ENCODE measurements at regions not wholly inside any gene's neighbourhood (a gene's known extent, or its start where the extent isn't known, plus 50 kb on each side); places are given as distances from the start of the nearest gene placed in this dataset.

DNA sequence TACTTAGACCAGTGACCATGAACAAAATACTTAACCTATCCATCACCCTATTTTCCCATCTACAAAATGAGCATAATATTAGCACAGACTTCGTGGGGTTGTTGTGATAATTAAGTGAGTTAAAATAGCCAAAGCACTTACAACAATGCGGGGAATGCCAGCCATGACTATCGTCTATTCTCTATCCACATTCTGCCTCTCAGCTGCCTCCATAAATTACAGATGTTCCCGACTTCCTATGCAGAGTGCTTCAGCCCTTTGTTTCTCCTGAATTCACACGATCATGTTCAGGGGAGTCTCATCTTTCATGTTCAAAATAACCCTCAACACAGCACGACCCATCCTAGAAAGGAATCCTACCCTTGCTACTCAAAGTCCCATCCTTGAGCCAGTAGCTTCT is 211.6 kb downstream of the EN1 start:
- TF ChIP-seq, protein P1, sequence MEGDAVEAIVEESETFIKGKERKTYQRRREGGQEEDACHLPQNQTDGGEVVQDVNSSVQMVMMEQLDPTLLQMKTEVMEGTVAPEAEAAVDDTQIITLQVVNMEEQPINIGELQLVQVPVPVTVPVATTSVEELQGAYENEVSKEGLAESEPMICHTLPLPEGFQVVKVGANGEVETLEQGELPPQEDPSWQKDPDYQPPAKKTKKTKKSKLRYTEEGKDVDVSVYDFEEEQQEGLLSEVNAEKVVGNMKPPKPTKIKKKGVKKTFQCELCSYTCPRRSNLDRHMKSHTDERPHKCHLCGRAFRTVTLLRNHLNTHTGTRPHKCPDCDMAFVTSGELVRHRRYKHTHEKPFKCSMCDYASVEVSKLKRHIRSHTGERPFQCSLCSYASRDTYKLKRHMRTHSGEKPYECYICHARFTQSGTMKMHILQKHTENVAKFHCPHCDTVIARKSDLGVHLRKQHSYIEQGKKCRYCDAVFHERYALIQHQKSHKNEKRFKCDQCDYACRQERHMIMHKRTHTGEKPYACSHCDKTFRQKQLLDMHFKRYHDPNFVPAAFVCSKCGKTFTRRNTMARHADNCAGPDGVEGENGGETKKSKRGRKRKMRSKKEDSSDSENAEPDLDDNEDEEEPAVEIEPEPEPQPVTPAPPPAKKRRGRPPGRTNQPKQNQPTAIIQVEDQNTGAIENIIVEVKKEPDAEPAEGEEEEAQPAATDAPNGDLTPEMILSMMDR (IDR thresholded peaks at IDR 0.05; ENCODE audit: low read depth, low read length, poor library complexity, severe bottlenecking), result no peak
- TF ChIP-seq EZH2phosphoT487 (IDR thresholded peaks at IDR 0.05; ENCODE audit: borderline replicate concordance, low read length), result no peak
- H4K20me1 ChIP-seq (ENCODE audit: control insufficient read depth, insufficient read depth, low read depth, low read length), result no peaks in the 10 kb centered on the region
- H3K79me2 ChIP-seq (ENCODE audit: control insufficient read depth, low read length), result no peaks in the 10 kb centered on the region
- H3K36me3 ChIP-seq (ENCODE audit: control insufficient read depth, low read length), result no peaks in the 10 kb centered on the region
- no peaks in the 10 kb centered on the region for H3K27me3 ChIP-seq (ENCODE audit: control insufficient read depth, low read length)
- no peaks in the 10 kb centered on the region for H3F3A ChIP-seq (ENCODE audit: control insufficient read depth, insufficient read depth)
- no peaks in the 10 kb centered on the region for H3K4me1 ChIP-seq (ENCODE audit: control insufficient read depth, low read length)
- H3K4me3 ChIP-seq (ENCODE audit: low read length), result no peak overlapping the region
- H3K27ac ChIP-seq (ENCODE audit: low read depth, low read length), result no peak overlapping the region
- H3K9me3 ChIP-seq (ENCODE audit: control insufficient read depth, insufficient read depth, low read length), result no peaks in the 10 kb centered on the region
- no peaks in the 10 kb centered on the region for H3K9me2 ChIP-seq (replicated peaks; ENCODE audit: control insufficient read depth, low read length)
- no peak overlapping the region for H3K4me2 ChIP-seq (ENCODE audit: low read length)

DNA sequence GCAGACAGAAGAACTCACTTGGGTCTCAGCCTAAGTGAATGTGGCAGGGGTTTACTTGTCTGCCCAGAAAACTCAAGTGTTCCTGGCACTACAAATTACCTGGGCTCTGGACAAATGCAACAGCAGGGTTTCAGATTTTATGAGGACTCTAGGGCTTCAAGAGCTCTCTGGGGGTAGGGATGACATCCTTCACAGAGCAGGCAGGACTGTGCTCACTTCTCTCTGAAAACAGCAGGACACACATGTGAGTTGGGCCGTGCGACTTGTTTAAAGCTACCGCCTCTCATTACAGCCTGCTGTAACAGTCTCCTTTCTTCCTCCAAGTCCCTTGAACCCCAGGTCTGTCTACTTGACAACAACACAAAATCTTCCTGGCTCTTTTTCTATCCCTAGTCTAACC is 212.6 kb downstream of the EN1 start:
- TF ChIP-seq EZH2phosphoT487 (IDR thresholded peaks at IDR 0.05; ENCODE audit: borderline replicate concordance, low read length), result no peak
- TF ChIP-seq, protein P1 (IDR thresholded peaks at IDR 0.05; ENCODE audit: low read depth, low read length, poor library complexity, severe bottlenecking), result no peak
- no peaks in the 10 kb centered on the region for H3F3A ChIP-seq (ENCODE audit: control insufficient read depth, insufficient read depth)
- no peaks in the 10 kb centered on the region for H3K4me1 ChIP-seq (ENCODE audit: control insufficient read depth, low read length)
- no peaks in the 10 kb centered on the region for H4K20me1 ChIP-seq (ENCODE audit: control insufficient read depth, insufficient read depth, low read depth, low read length)
- no peaks in the 10 kb centered on the region for H3K79me2 ChIP-seq (ENCODE audit: control insufficient read depth, low read length)
- H3K4me2 ChIP-seq (ENCODE audit: low read length), result no peak overlapping the region
- H3K27ac ChIP-seq (ENCODE audit: low read depth, low read length), result no peak overlapping the region
- H3K36me3 ChIP-seq (ENCODE audit: control insufficient read depth, low read length), result no peaks in the 10 kb centered on the region
- no peaks in the 10 kb centered on the region for H3K9me2 ChIP-seq (replicated peaks; ENCODE audit: control insufficient read depth, low read length)
- H3K9me3 ChIP-seq (ENCODE audit: control insufficient read depth, insufficient read depth, low read length), result no peaks in the 10 kb centered on the region
- no peak overlapping the region for H3K4me3 ChIP-seq (ENCODE audit: low read length)
- H3K27me3 ChIP-seq (ENCODE audit: control insufficient read depth, low read length), result no peaks in the 10 kb centered on the region

DNA sequence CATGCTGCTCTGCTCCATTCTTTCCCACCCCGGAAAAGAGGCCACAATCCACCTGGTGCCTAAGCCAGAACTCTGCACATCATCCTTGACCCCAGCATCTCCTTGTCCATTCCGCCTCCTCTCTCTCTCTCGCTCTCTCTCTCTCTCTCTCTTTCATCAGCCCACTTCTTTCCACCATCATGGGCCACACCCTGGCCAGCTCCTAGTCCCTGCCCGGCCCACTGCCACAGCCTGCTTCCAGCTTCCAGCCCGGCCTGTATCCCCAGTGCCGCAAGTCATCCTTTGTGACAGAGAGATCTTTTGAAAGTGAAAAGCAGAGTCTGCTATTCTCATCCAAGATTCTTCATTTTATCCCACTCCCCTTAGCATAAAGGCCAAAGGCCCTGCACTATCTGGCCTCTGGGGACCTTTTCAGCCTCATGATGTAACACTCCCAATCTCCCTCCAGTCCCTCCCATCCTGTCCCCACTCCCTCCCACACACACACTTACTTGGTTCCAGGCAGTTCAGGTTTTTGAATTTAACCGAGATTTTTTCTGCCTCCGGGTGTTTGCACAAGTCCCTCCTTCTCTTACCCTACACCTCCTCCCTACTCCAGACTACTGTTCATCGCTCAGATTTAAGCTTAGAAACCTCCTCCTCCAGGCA is 214.0 kb downstream of the EN1 start:
- Histone ChIP-seq H3K4me1 (ENCODE audit: control insufficient read depth, low read length) (no peaks in the 10 kb centered on the region), H3K4me3 (ENCODE audit: low read length) (no peak overlapping the region), H3K9me2 (replicated peaks; ENCODE audit: control insufficient read depth, low read length) (no peaks in the 10 kb centered on the region), H4K20me1 (ENCODE audit: control insufficient read depth, insufficient read depth, low read depth, low read length) (no peaks in the 10 kb centered on the region), H3K79me2 (ENCODE audit: control insufficient read depth, low read length) (no peaks in the 10 kb centered on the region), H3K9me3 (ENCODE audit: control insufficient read depth, insufficient read depth, low read length) (no peaks in the 10 kb centered on the region), H3F3A (ENCODE audit: control insufficient read depth, insufficient read depth) (no peaks in the 10 kb centered on the region), H3K27ac (ENCODE audit: low read depth, low read length) (no peak overlapping the region), H3K4me2 (ENCODE audit: low read length) (no peak overlapping the region), H3K36me3 (ENCODE audit: control insufficient read depth, low read length) (no peaks in the 10 kb centered on the region), H3K27me3 (ENCODE audit: control insufficient read depth, low read length) (no peaks in the 10 kb centered on the region)
- TF ChIP-seq, protein P1 (IDR thresholded peaks at IDR 0.05; ENCODE audit: low read depth, low read length, poor library complexity, severe bottlenecking), result no peak
- TF ChIP-seq EZH2phosphoT487 (IDR thresholded peaks at IDR 0.05; ENCODE audit: borderline replicate concordance, low read length), result no peak

Data from DOHH2 (cell line).